ENCODE measurements at regions not wholly inside any gene's neighbourhood (a gene's known extent, or its start where the extent isn't known, plus 50 kb on each side); places are given as distances from the start of the nearest gene placed in this dataset.
"Not testable (repeated sequence)": the region's sequence is repeated elsewhere in the genome, so short reads cannot be mapped to it uniquely, and the experiment has no call there.

DNA sequence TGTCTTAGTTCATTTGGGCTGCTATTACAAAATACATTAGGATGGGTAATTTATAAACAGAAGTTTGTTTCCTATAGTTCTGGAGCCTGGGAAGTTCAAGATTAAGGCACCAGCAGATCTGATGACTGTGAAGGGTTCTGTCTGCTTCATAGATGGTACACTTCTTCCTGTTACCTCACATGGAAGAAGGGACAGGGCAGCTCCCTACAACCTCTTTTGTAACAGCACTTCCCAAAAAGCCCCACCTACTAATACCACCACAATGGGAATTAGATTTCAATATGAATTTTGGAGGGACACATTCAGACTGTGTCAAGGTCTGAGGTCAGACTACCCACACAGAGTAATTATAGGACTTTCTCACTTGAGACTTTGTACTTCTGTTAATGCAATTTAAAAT, 260.3 kb downstream of the ARHGAP12 start:
- CTCF ChIA-PET = no interaction called here
- POLR2A ChIA-PET = no interaction called here
- Mint-ChIP-seq H3K4me3 (no peak overlapping the region), H3K4me1 (no peaks in the 10 kb centered on the region), H3K9me3 (peaks cover 8% of the 10 kb centered on the region), H3K36me3 (ENCODE audit: low read depth) (no peaks in the 10 kb centered on the region), H3K27me3 (no peaks in the 10 kb centered on the region), H3K27ac (no peak overlapping the region)
- no peak for DNase-seq

DNA sequence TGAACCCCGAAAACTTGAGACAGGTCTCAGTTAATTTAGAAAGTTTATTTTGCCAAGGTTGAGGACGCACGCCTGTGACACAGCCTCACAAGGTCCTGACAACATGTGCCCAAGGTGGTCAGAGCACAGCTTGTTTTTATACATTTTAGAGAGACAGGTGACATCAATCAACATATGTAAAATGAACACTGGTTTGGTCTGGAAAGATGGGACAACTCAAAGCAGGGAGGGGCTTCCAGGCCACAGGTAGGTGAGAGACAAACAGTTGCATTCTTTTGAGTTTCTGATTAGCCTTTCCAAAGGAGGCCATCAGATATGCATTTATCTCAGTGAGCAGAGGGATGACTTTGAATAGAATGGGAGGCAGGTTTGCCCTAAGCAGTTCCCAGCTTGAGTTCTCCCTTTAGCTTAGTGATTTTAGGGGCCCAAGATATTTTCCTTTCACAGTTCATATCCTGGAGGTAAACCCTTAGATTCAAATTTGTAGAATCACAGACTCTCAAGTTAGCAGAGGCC, 262.8 kb downstream of the ARHGAP12 start:
- H3K27ac Mint-ChIP-seq; CTCF ChIA-PET; POLR2A ChIA-PET; H3K4me1 Mint-ChIP-seq; H3K27me3 Mint-ChIP-seq; H3K36me3 Mint-ChIP-seq (ENCODE audit: low read depth); H3K4me3 Mint-ChIP-seq; H3K9me3 Mint-ChIP-seq; DNase-seq: not testable (repeated sequence)

DNA sequence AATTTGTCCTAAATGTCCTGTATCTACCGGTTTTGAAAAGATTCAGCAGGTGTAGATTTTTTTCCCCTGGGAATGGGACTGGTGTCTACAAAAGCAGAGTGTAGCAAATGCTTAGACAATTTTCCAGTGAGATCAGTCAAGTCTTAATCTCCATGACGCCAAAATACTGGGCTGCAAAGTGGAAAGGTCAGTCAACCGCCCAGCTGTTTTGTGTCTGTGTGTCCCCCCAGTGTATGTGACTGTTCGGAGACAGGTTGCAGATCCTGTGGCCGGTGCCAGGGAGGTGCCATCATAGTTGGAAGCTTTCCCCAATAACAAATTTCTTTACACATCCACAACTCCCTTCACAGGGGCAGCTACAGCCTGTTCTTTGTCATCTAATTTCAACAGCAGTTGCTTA, 263.8 kb downstream of the ARHGAP12 start:
- POLR2A ChIA-PET = no interaction called here
- Mint-ChIP-seq H3K27ac (no peak overlapping the region), H3K4me1 (no peaks in the 10 kb centered on the region), H3K36me3 (ENCODE audit: low read depth) (no peaks in the 10 kb centered on the region), H3K4me3 (no peak overlapping the region), H3K27me3 (no peaks in the 10 kb centered on the region), H3K9me3 (no peaks in the 10 kb centered on the region)
- no peak for DNase-seq
- CTCF ChIA-PET = no interaction called here

DNA sequence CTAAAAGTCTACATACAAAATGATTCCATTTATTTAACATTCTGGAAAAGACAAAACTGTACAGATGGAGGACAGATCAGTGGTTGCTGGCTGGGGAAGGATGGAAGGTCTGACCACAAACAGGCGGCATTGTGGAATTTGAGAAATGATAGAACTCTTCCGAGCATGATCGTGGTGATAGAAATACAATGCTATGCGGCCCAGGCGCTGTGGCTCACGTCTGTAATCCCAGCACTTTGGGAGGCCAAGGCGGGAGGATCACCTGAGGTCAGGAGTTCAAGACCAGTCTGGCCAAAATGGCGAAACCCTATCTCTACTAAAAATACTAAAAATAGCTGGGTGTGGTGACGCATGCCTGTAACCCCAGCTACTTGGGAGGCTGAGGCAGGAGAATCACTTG, 264.6 kb downstream of the ARHGAP12 start:
- H3K4me3 Mint-ChIP-seq; H3K36me3 Mint-ChIP-seq (ENCODE audit: low read depth); H3K27me3 Mint-ChIP-seq; POLR2A ChIA-PET; DNase-seq; H3K27ac Mint-ChIP-seq; H3K9me3 Mint-ChIP-seq; H3K4me1 Mint-ChIP-seq: not testable (repeated sequence)
- CTCF ChIA-PET = interaction anchor here (0.6 kb wide), 1 partner anchor 34 kb away, joined by 3 read pairs; no protein-coding TSS in a partner anchor

DNA sequence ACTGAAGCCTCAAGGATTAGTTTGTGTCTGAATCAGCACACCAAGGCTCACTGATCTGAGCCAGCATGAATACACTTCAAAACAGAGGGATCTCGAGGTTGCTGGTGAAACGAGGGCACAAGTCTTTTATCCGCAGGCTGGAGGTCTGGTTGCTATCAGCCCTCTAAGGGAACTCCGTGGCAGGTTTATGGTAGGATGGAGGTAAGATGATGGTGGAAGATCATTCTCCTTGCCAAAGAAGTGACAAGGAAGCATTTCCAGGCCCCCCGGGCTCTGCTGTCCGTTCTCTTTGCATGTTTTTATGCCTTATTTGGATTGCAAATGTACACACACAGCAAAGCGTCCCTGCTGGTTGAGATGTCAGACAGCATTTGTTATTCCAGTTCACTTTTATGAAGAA, 268.3 kb downstream of the ARHGAP12 start:
- CTCF ChIA-PET = no interaction called here
- DNase-seq = no peak
- Mint-ChIP-seq H3K27ac (no peak overlapping the region), H3K27me3 (peaks cover 4% of the 10 kb centered on the region), H3K4me1 (no peaks in the 10 kb centered on the region), H3K9me3 (no peaks in the 10 kb centered on the region), H3K36me3 (ENCODE audit: low read depth) (no peaks in the 10 kb centered on the region), H3K4me3 (no peak overlapping the region)
- POLR2A ChIA-PET = no interaction called here

DNA sequence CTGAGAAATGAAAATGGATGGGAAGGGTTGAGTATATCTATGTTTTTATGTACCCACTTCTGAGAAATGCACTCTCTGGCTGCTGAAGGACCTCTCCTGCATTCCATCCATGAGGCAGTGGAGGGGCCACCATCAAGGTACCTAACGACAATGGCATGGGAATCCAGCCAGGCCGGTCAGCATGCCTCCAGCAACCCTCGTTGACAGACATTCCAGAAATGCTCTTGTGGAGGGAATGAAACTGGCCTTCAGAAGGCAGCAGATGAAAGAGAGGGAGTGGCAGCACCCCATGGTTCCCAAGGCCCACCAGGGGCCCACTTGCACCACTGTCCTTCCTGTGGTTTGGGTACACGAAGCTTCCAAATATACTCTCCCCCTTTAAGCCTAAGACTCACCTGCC, 269.0 kb downstream of the ARHGAP12 start:
- H3K9me3 Mint-ChIP-seq = no peaks in the 10 kb centered on the region
- no peak overlapping the region for H3K4me3 Mint-ChIP-seq
- no peaks in the 10 kb centered on the region for H3K4me1 Mint-ChIP-seq
- DNase-seq = no peak
- peaks cover 4% of the 10 kb centered on the region for H3K27me3 Mint-ChIP-seq
- no peaks in the 10 kb centered on the region for H3K36me3 Mint-ChIP-seq (ENCODE audit: low read depth)
- H3K27ac Mint-ChIP-seq = no peak overlapping the region
- ChIA-PET CTCF (no interaction called here), POLR2A (no interaction called here)

DNA sequence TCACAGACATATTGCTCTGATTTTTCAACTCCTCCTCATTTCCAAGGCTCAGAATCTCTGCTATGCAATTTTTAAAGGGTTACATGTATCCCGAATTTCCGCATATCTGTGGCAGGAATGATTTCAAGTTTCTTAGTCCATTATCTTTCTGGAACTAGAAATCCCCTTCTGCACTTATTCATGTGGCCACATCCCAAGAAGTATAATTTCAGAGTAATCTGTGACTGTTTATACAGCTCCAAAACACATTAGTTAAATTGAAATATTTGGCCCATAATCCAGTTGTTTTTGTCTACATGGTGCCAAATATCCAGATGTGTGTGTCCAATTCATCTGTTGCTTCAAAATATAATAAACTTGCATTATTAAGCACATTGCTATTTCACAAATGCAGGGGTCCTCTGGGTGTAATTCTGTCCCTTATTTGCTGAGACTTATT, 271.2 kb downstream of the ARHGAP12 start:
- H3K27me3 Mint-ChIP-seq = peaks cover 14% of the 10 kb centered on the region
- no peaks in the 10 kb centered on the region for H3K4me1 Mint-ChIP-seq
- no peaks in the 10 kb centered on the region for H3K9me3 Mint-ChIP-seq
- ChIA-PET CTCF (no interaction called here), POLR2A (no interaction called here)
- no peak overlapping the region for H3K27ac Mint-ChIP-seq
- DNase-seq = no peak
- no peak overlapping the region for H3K4me3 Mint-ChIP-seq
- H3K36me3 Mint-ChIP-seq (ENCODE audit: low read depth) = no peaks in the 10 kb centered on the region

DNA sequence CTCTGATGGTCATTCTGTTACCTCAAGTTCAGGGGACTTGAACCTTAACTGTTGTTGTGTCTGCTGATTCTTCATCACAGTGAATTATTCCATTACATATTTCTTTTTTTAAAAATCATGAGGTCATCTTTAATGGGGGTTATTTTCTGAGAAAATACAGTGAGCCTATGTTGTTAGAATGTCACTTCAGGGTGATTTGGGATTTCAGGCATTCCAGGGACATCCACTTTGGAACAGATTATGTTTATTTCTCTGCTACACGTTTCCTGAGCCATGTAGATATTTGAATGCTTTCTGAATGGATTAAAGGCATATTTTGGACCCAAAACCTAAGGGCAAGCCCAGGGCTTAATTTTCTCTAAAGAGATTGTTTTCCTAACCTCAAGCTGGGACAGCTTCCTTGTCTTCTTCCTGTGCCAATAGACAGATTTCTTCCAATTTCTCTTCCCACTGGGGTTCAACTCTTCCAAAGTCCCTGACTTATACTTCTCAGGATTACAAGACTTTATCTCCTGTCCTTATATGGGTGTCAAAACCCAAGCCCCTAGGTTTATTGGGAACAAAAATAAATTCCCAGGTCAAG, 271.7 kb downstream of the ARHGAP12 start:
- Mint-ChIP-seq H3K36me3 (ENCODE audit: low read depth) (no peaks in the 10 kb centered on the region), H3K4me1 (no peaks in the 10 kb centered on the region), H3K27me3 (peaks cover 14% of the 10 kb centered on the region), H3K27ac (no peak overlapping the region), H3K9me3 (no peaks in the 10 kb centered on the region), H3K4me3 (no peak overlapping the region)
- ChIA-PET CTCF (no interaction called here), POLR2A (no interaction called here)
- DNase-seq = no peak

DNA sequence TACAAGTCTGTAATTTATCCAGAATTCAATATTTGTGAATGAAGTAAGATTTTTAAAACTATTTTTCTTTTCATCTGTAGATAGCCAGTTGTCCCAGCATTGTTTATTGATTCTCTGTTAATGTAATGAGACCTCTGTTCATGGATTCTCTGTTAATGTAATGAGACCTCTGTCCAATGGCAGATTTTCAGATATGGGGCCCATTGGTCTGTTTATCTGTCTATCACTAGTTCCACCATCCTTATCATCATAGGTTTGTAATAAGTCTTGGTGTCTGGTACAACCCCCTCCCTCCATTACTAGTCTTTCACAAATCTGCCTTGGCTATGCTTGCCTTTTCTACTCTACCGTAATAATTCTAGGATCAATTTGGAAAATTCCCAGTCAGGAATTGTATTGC, 276.6 kb downstream of the ARHGAP12 start:
- Mint-ChIP-seq H3K9me3 (no peaks in the 10 kb centered on the region), H3K27me3 (peaks cover 18% of the 10 kb centered on the region), H3K4me1 (no peaks in the 10 kb centered on the region), H3K27ac (no peak overlapping the region), H3K4me3 (no peak overlapping the region), H3K36me3 (ENCODE audit: low read depth) (no peaks in the 10 kb centered on the region)
- DNase-seq = no peak
- CTCF ChIA-PET = no interaction called here
- POLR2A ChIA-PET = no interaction called here

DNA sequence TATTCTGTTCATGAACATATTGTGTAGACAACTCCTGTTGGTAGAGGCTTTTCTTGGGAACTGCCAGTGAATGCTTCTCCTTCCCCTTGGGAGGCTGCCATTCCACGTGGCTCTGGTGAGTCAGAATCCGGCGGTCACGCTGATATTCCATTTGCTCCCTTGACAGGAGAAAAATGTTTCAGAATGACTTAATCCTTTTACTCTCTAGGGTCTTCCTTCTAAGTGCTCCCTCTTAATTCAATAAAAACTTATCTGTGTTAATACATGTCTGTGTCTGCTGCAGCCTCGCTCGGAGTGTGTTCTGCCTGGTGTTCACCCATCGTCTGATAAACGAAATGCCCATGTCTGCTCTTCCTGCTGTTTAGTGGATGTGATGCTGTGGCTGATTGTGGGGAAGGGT, 278.6 kb downstream of the ARHGAP12 start:
- no peaks in the 10 kb centered on the region for H3K4me1 Mint-ChIP-seq
- no peak for DNase-seq
- H3K27ac Mint-ChIP-seq = no peak overlapping the region
- ChIA-PET CTCF (no interaction called here), POLR2A (no interaction called here)
- peaks cover 14% of the 10 kb centered on the region for H3K27me3 Mint-ChIP-seq
- no peaks in the 10 kb centered on the region for H3K9me3 Mint-ChIP-seq
- H3K36me3 Mint-ChIP-seq (ENCODE audit: low read depth) = no peaks in the 10 kb centered on the region
- no peak overlapping the region for H3K4me3 Mint-ChIP-seq

DNA sequence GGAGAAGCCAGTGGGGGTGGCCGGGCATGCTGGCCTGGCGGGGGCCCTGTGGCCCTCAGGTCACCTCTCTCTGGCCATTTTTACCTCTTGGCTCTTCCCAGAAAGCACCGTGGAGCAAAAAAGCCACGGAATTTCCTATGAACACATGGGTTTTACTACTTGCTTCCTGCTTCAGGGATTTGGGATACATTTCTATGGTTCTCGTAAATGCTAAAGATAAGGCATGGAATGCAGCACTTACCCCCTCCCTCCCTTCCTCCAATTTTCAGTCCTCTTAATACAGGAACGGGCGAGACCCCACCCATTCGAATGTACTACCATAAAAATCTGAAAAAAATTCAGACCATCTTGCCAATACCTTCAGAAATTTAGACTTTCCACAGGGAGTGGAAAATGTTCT, 279.7 kb downstream of the ARHGAP12 start:
- no peak overlapping the region for H3K4me3 Mint-ChIP-seq
- no peaks in the 10 kb centered on the region for H3K36me3 Mint-ChIP-seq (ENCODE audit: low read depth)
- H3K27me3 Mint-ChIP-seq = peaks cover 9% of the 10 kb centered on the region
- DNase-seq = no peak
- CTCF ChIA-PET = no interaction called here
- no peak overlapping the region for H3K27ac Mint-ChIP-seq
- POLR2A ChIA-PET = no interaction called here
- H3K9me3 Mint-ChIP-seq = no peaks in the 10 kb centered on the region
- H3K4me1 Mint-ChIP-seq = no peaks in the 10 kb centered on the region

DNA sequence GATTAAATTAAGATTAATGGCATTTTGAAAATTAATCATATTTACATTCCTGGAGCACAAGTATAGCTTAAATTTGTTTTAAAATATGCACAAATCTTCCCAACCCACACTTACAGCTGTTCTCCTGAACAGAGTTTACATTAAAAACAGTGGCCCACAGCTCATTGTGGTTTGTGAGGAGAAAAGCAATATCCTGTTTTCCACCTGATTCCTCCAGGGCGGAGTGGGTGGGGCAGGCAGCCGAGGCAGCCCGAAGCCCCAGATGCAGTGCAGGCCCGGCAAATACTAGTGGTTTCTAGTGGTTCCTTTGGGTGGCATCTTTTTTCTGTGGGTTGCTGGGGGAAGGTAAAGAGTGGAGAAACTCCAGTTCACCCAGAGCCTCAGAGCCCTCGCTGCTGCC, 280.8 kb downstream of the ARHGAP12 start:
- no peak for DNase-seq
- H3K4me3 Mint-ChIP-seq = no peak overlapping the region
- peaks cover 4% of the 10 kb centered on the region for H3K27me3 Mint-ChIP-seq
- ChIA-PET CTCF (interaction anchor here (0.6 kb wide), 1 partner anchor 626 kb away, joined by 3 read pairs; no protein-coding TSS in a partner anchor), POLR2A (no interaction called here)
- no peaks in the 10 kb centered on the region for H3K4me1 Mint-ChIP-seq
- H3K27ac Mint-ChIP-seq = no peak overlapping the region
- H3K36me3 Mint-ChIP-seq (ENCODE audit: low read depth) = no peaks in the 10 kb centered on the region
- H3K9me3 Mint-ChIP-seq = peaks cover 3% of the 10 kb centered on the region

DNA sequence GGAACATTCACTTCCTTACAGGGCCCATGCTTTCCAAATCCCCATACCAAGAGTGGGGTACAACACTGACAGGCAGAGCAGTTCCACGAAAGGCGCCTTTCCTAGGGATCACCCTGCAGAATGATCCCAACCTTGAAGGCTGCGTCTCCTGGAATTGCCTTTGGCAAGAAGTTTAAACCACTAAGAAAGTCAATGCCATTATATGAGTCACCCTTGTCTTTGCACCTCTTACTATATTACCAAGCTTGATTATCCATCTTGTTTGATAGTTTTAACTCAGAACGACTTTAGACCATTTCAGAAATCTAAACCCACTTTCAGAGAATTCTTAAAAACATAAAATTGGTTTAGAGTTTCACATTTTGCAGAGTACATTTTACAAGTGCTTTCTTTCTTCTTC, 282.1 kb downstream of the ARHGAP12 start:
- ChIA-PET POLR2A (no interaction called here), CTCF (no interaction called here)
- no peak for DNase-seq
- H3K36me3 Mint-ChIP-seq (ENCODE audit: low read depth) = no peaks in the 10 kb centered on the region
- H3K9me3 Mint-ChIP-seq = peaks cover 4% of the 10 kb centered on the region
- H3K4me1 Mint-ChIP-seq = no peaks in the 10 kb centered on the region
- H3K4me3 Mint-ChIP-seq = no peak overlapping the region
- H3K27me3 Mint-ChIP-seq = peaks cover 4% of the 10 kb centered on the region
- H3K27ac Mint-ChIP-seq = no peak overlapping the region

DNA sequence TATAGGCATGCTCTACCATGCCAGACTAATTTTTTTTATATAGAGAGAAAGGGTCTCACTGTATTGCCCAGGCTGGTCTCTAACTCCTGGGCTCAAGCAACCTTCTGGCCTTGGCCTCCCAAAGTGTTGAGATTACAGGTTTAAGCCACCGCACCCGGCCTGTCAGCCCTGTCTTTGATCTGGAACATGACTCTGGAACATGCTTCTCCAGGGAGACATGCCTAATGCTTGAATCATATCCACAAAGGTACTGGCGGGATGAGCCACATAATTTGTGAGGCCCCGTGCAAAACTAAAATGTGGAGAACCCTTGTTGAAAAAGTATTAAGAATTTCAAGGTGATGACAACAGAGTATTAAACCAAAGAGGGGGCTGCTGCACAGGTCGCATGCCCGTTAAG, 282.8 kb downstream of the ARHGAP12 start:
- peaks cover 6% of the 10 kb centered on the region for H3K27me3 Mint-ChIP-seq
- H3K4me3 Mint-ChIP-seq = no peak overlapping the region
- H3K9me3 Mint-ChIP-seq = peaks cover 4% of the 10 kb centered on the region
- no peak for DNase-seq
- no peak overlapping the region for H3K27ac Mint-ChIP-seq
- CTCF ChIA-PET = no interaction called here
- H3K4me1 Mint-ChIP-seq = no peaks in the 10 kb centered on the region
- no peaks in the 10 kb centered on the region for H3K36me3 Mint-ChIP-seq (ENCODE audit: low read depth)
- POLR2A ChIA-PET = no interaction called here
